GM18867 (cell line): ENCODE measurements at regions not wholly inside any gene's neighbourhood (a gene's known extent, or its start where the extent isn't known, plus 50 kb on each side); places are given as distances from the start of the nearest gene placed in this dataset.

Experiments used
- ATAC-seq: cut with Tn5 transposase; IDR thresholded peaks from one replicate; pipeline ENCODE4 v1.9.1; 2021; ENCODE audit warnings: mild to moderate bottlenecking, moderate library complexity; ENCODE audit not compliant: unreplicated experiment

DNA sequence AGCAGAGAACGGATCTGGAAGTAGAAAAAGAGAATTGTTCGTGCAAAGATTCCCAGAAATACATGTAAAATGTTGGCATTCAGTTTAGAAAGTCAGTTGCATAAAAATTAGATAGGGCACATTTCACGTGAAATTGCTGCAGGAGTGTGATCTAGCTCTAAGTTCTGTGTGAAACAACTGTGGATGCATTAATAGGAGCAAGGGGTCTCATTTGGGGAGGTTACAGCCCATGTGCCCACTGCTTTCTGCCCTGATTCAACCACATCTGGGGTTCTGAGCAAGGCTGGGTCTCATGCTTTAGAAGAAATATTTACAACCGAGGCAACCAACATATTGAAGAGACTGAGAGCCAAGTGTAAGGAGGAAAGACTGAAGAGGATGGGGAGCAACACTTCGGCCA, 639.0 kb downstream of the BCOR start:
- no peak for ATAC-seq

DNA sequence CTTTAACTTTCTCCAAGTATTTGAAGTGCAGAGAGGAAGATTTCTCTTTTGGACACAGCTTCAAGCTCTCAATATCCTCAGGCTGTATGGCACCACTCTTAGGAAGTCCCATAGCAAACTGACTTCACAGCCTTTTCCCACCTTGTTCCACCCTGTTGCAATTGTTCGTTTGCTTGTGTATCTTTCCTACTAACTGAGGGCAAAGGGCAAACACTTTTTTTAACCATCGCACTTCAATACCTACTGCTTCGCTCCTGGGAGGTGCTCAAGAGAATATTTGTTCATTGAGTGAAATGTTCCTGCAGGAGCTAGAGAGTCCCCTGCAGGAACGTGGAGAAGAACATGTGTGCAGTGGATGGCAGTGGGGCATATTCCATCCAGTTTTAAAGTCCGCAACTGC, 638.6 kb downstream of the BCOR start:
- ATAC-seq = no peak

DNA sequence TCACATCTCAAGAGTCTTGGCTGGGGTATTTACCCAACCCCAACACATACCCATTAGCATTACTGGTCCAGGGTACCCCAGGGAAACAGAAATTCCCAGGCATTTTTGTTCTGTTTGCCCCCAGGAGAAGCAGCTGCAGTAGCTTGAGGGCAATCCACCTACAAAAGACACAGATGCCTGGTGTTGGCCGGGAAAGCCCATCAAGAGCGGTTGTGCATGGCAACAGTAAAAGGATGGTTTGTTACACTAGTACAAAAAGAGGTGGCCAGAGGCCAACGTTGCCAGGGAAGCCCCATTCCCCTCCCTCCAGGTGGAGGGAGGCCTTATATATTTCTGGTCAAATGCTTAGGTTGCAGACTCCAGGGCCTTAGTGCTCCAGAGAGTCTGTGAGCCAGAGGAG, 637.8 kb downstream of the BCOR start:
- ATAC-seq = no peak

DNA sequence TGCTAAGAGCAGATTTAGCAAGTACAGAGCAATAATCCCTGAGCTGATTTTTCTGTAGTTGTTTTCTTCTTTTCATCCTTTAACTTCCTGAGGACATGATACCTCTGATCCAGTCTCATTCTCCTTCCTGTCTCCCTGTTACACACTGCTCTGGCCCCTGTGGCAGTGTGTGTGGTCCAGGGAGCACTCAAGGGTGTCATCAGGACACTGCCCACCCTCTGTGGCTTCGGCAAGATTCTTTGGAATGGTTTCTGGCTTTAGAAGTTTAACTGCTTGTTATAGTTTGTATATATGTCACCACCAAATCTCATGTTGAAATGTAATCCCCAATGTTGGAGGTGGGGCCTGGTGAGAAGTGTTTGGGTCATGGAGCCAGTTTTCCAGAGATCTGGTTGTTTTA, 637.3 kb downstream of the BCOR start:
- ATAC-seq = no peak

DNA sequence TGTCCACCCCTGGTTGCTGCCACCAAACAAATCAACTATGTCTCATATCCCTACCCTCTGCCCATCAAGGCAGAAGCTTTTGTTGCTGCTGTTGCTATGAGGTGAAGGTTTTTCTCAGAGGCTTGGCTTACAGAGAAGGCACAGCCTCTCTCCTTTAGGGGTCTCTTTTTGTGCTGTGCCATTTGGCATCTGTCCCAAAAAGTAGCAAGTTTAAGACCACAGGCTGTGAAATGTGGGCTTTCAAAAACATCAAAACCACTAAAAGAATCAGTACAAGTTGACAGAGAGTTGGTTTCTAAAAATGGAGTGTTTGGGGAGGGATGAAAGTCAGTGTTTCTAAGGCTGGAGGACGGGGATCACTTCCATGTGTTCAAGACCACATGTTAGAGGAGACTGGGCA, 634.9 kb downstream of the BCOR start:
- no peak for ATAC-seq

DNA sequence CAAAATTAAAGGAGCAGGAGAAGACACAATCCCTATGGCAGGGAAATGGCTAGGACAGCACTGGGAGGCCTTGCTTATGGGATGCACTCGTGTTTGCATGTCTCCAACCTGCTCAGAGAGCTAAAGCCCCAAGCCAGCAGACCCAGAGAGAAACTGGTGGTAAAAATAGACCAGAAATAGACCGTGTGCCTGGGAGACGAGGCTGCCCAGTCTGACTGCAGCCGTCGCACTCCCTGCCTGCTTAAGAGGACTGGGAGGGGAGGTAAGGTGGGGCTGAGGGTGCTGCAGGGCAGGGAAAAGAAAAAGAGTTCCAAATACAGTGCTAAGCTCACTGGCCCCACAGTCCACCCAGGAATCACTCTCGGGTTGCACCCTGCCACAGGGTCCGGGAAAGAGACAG, 633.5 kb downstream of the BCOR start:
- ATAC-seq = no peak

DNA sequence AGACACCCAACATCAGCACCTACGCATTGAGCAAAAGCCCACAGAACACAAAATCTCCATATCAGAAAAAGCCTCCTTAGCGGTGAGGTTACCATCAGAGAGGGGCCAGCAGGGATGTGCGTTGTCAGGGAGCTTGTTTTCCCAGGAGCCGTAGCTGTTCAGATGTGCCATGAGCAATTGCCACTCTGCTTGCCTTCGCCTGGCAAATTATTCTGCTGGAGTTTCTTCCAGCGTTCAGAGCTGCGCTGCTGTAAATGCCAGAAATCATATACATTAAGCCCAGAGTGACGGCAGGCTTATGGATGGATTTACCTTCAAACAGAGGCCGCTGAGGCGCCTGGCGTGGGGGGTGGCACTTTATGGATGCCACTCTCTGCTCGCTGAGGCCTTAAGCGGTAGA, 632.3 kb downstream of the BCOR start:
- no peak for ATAC-seq

DNA sequence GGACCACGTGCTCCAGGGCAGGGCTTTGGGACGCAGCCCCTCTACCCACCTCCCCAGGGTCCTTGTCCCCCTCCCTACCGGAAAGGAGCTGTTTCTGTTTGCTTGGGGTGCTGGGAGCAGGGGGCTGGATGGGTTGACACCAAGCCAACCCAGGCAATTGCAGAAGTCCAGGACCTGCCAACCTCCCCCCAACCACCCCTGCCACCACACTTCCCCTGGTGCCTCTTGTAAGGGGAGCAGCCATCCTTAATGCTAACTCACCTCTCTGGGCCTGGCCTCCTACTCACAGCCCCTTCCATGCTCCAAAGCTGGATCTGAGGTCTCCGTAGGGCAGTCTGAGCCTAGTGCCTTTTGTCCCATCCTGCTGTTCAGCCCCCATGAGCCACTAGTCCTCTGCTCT, 631.9 kb downstream of the BCOR start:
- no peak for ATAC-seq

DNA sequence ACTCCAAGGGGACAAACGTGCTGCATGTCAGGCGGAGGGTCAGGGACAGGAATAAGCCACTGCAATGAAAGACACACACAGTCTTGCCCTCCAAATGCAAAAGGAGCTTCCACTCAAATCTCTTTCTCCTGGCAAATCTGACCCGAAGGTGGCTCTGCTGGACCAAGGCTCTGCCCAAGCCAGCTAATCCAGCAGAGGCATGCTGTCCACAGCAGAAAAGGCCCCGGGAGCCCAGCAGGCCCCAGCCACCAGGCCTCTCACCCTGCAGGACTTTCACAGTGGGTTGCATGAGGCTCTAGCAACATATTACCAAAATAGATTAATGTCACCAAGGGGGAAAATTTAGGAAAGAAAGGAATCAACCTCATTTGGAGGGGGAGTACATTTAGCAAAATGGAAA, 628.6 kb downstream of the BCOR start:
- ATAC-seq = no peak

DNA sequence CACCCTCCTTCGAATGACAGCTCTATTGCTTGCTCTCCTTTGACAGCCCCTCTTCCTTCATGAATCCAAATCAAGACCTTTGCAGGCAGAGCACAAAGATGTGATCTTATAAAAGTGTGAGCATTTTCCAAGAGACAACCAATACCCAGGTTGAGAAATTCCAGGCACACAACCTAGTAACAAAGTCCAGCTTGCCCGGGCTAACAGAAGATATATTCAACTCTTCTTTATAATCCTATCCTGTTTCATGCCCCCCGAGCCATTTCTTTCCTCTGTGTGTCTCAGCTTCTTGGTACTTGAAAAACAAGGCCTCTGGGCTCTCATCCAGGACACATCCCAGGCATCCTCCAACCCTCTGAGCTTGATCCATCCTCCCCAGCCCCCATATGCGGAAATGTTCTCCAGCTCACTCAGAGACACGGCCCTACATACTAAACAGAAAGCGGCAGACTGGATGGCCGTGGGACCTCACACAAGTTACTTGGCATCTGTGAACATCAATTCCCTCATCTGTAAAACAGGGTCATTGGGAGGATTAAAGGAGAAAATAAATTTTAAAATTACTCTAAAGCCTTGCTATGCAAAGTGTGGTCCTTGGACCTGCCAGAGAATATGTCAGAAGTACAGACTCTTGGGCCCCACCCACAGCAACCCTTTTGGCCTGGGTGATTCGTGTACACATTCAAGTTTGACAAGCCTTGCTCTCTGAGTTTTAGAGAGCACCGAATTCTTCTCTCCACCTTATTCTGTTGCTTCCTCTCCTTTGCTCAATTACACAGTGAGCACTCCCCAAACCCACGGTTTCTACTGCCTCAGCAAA, 627.0 kb downstream of the BCOR start:
- no peak for ATAC-seq

DNA sequence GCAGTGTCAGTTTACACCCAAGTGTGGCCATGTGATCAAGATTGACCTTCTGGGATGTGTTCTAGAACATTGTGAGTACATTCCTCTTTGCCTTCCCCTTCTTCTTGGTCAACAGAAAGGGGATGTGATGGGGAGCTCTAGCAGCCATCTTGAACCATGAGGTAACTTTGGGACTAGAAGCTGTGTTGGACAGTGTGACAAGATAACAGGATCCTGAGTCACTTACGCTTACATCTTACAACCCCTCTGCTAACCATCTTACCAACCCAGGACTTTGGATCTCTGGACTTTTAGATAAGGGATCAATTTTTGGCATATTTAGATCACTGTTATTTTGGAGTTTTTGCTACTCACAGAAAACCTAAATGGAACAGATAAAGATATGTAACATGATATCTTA, 625.6 kb downstream of the BCOR start:
- no peak for ATAC-seq

DNA sequence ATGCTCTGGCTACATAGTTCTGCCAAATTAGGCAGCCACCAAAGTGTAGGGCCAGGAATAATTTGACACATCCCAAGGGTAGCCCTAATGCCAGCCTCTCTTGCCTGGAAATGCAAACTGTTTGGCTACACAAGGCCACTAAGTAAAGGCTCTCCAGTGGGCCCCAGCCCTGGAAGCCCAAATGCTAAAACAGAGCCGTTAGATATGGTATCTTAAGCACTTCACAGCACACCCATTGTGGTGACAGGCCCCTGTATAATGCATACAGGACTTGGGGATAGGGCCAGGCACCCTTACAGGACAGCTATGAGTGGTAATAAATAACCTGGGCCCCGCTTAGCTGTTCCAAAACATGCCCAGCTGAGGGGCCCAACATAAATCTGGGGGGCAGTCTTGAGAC, 623.9 kb downstream of the BCOR start:
- ATAC-seq = no peak

DNA sequence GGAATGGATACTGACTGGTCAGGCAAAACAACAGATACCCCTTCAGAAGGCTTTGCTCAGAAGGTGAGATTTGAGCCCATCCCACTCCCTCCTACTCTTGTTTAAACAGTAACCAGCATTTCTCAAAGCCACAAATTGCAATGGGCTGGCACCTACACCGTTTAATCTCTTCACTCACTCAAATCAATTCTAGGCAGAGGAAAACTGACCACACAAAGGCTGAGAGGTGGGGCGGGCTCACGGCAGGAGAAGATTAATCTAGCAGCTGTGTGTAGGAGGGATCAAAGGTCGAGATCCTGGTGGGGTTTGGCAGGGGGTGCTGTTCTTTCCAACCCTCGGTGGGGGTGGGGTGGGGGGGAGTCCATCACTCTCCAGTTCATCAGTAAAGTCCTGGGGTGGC, 622.4 kb downstream of the BCOR start:
- ATAC-seq = no peak

DNA sequence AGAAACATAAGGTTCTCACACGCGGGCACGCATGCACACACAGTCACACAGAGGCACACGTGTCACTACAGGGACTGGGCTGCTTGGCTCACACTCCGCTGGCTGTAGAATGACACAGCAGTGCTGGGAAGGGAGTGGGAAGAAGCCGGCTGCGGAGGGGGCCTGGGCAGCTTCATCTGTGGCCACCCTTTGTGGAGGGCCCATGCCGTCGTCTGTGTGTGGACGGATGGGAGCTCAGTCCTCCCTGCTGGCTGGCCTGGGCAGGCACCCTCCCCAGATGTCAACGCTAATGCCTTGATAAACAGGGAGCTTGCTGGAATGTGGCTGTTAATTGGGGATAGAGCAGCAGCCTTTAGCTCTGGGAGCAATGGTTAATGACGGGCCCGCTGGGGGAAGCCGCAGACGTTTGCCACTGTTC, 621.1 kb downstream of the BCOR start:
- no peak for ATAC-seq

DNA sequence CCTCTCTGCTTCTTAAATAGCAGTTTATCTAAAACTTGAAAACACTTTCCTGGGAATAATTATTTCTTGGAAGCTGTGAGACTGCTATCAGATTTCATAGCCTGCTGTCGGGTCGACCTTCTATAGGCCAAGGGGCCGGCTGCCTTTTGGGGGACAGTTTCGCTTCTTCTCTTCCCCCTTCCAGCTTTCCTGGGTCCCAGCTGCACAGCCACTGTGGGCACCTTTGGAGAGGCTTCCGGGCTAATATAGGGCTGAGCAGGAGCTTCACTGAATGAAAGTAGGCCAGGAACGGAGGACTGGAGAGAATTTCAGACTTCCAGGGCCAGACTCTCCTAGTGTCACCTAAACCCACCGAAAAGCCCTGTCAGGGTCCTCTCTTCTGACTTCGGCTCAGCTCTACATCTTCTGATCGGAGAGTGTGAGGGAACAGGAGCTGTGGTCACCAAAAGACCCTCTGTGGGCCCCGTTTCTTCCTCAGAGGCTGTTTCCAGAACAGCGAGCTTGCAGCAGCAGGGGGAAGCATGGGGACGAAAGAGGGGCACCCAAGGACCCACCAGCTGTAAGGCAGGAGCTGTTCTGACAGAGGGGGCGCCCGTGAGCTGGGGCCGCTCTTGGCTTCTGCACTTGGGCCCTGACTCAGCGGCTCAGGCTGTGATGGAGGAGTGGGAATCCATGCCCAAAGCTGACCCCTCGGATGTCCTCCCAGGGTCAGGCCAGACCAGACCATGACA, 620.6 kb downstream of the BCOR start:
- no peak for ATAC-seq

DNA sequence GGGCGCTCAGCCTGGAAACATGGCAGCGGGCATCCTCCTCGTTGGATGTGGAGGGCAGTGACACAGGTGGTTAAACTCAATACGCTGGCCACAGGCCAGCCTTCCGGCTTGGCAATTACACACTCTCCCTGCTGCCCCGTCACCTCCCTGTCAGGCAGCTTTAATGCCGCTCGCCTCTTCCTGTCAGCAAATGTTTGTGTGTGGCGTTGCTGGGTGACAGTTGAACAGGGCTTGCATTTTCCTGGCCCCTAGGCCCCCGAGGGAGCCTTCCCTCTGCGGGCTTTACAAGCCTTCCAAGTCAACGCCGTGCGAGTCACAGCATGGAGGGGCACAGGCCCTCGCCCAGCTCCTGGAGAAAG, 620.0 kb downstream of the BCOR start:
- ATAC-seq = no peak

DNA sequence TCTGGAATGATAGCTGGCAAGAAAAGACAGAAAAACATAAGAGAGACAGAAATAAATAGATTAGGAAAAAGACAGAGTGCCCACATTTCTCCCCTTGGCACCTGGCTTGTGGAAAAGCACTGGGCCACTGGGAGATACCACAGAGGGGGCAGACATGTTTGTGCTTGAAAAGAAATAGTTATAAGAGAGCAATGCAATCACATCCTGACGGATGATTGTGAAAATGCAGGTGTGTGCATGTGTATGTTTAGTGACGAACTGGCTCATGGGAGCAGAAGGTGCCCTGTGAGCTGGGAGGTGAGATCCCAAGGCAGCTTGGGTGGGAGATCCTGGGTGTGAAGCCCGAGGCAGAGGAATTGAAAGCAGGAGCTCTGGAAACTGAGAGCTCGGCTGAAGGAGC, 617.9 kb downstream of the BCOR start:
- ATAC-seq = no peak

DNA sequence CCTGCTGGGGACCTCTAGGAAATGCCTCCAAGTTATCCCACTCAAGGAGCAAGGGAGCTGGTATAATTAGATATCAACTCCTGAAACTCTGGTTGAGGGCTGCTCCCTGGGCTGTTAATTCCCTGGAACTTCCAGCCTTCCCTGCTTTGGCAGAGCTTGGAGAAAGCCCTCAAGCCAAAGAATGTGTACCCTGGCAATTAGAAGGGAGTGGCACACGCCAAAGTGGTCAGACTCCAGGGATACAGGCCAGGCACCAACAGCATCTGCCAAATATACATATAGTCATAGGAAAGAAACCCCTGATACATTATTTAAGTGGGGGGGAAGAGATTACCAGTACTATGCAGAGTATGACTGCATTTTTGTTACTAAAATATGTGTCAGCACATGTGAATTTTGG, 616.8 kb downstream of the BCOR start:
- no peak for ATAC-seq

DNA sequence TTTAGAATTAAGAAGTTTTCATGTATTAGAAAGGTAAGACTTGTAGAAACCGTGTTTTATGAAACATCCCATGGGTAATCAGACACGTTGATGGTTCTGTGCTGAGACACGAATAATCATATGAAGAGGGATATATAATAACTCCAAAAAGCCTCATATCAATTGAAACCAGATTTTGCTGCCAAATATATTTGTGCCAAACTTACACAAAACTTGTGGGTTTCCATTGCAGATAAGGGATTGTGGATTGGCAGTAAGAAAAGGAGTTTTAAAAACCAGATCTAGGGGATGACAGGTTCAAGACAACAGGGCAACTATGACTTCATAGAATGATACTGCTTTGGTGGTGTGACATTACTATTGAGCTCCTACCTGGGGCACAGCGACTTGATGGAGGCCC, 616.1 kb downstream of the BCOR start:
- no peak for ATAC-seq

DNA sequence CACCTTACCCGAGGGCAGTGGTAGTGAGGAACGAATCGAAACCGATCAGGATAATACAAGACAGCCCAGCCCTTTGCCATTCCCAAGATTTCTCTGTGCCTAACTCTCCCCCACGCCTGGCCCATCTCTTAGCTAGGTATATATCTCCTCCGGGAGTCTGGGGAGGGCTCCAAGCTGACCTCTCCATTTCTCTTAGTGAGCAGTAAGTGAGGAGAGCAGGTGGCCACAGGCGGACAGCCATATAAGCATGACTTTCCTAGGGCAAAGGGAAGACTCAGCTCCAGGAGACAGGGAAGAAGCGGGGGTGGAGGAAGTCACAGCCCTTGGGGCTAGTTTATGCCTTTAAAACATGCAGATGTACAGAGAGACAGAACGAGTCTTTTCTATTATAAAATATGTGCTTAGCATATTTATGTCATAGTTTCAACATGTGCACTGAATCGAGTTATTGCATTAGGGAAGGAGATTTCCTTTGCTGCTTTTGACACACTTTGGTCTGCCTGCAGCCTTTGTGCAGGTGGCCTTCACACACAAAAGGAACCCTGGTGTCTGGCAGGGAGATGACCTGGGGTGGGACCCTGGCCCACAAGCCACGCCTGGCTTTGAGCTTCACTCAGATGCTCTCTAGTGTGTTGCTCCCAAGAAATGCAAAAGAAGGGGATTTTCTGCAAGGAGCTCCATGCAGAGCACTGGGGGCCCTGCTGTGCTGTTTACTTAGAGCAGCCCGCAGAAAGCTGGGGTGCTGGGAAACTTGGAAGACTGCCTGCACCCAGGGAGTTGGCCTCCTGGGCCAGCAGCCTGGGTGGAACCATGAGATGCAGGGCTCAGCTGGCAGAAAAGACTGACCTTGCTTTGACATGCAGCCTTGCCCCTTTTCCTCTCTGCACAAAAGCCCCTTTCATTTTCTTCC, 613.3 kb downstream of the BCOR start:
- no peak for ATAC-seq

DNA sequence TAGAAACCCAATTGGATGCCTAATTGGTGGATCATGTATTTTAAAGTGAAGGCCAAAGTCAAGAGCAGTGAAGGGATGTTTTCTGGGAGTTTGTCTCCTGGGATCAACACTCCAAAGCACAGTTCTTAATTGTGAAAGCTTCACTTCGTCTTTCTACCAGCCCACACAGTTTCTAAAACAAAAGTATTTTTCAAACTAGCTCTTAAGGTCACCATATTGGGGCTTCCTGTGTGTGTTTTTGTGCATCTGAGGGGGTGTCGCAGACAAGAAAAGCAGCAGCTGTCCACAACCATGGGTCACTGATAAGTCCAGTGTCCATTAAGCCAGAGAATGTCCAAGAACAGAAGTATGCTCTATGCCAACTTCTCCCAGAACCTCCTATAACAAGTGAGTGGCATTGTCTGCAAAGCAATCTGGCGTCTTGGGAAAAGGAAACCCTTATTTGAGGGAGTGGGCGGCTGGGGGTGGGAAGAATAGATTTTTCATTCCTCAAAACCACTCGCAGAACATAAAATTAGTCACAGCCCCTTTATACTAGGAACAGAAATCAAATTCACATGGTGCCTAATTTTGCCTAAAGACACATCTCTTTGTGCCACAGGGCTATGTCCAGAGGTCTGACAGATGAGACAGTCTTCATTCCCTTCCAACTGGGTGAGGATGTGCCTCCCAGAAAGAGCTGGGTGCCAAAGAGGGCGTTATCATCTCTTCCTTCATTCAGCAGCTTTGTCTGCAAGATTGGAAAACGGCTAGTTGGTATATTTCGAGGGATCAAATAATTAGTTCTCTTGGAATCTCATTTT, 610.4 kb downstream of the BCOR start:
- ATAC-seq = no peak
